ENCODE measurements at regions not wholly inside any gene's neighbourhood (a gene's known extent, or its start where the extent isn't known, plus 50 kb on each side); places are given as distances from the start of the nearest gene placed in this dataset.
A peak's percentile ranks its signal among the peaks of the same experiment; 100 is the strongest.
"Not testable (repeated sequence)": the region's sequence is repeated elsewhere in the genome, so short reads cannot be mapped to it uniquely, and the experiment has no call there.

DNA sequence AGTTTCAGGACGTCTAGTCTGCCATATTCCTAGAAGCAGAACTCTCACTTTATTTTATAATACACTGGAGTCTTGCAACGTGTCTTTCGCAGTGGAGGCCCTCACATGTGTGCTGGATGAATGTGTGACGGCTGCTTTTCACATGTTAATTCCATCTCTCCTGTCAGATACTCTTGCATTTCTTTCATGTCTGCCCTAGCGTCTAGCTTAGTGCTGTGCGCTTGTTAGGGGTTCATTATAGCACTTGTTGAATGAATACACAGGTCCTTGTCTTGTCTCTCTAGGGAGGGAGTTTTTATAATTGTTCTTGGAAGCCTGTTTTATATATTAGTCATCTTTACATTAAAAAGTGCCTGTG lies 94.4 kb downstream of the MAP3K8 start:
- CTCF ChIA-PET, result interaction anchor here (0.7 to 6.4 kb wide), 4 partner anchors 63 to 606 kb away, joined by 3 to 73 read pairs (median 8); no protein-coding TSS in a partner anchor
- no peak overlapping the region for H3K4me3 Mint-ChIP-seq
- peak; percentile 22 for DNase-seq
- intact Hi-C loops (cut with micrococcal nuclease), result loop anchor here (2.0 to 10.0 kb wide), 3 partner anchors 172 to 816 kb away; partner anchors contain the start of gene MTPAP
- H3K36me3 Mint-ChIP-seq (ENCODE audit: low read depth), result no peaks in the 10 kb centered on the region
- peak overlapping the region; percentile 61 for H3K27ac Mint-ChIP-seq
- H3K4me1 Mint-ChIP-seq (ENCODE audit: low read depth), result peaks cover 52% of the 10 kb centered on the region
- H3K9me3 Mint-ChIP-seq, result no peaks in the 10 kb centered on the region
- H3K27me3 Mint-ChIP-seq (ENCODE audit: low read depth), result no peaks in the 10 kb centered on the region

- Mint-ChIP-seq H3K4me1 (ENCODE audit: low read depth) (peaks cover 52% of the 10 kb centered on the region), H3K9me3 (no peaks in the 10 kb centered on the region), H3K27ac (peak overlapping the region; percentile 61), H3K27me3 (ENCODE audit: low read depth) (no peaks in the 10 kb centered on the region), H3K4me3 (no peak overlapping the region), H3K36me3 (ENCODE audit: low read depth) (no peaks in the 10 kb centered on the region)
- intact Hi-C loops (cut with micrococcal nuclease), result loop anchor here (2.0 to 10.0 kb wide), 3 partner anchors 173 to 817 kb away; partner anchors contain the start of gene MTPAP
- DNase-seq, result peak; percentile 51
- CTCF ChIA-PET, result interaction anchor here (0.7 to 6.4 kb wide), 3 partner anchors 114 to 607 kb away, joined by 3 to 73 read pairs (median 4); no protein-coding TSS in a partner anchor
Measured at GRCh38 chr10:30527623-30528428, 93.8 kb downstream of the MAP3K8 start.

DNA sequence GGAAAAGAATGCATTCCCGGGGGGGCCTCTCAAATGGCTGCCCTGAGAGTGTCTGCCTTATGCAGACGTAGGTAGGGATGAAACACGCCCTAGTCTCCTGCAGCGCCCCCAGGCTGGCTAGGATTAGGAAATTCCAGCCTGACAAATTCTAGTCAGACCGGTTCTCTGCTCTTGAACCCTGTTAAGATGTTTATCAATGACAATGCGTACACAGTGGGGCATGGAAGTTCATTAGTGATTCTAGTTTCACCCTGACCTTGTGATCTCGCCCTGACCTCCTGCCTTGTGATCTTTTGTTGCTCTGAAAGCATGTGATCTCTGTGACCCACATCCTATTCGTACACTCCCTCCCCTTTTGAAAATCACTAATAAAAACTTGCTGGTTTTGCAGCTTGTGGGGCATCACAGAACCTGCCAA lies 88.7 kb downstream of the MAP3K8 start:
- not testable (repeated sequence) for DNase-seq; H3K36me3 Mint-ChIP-seq (ENCODE audit: low read depth); H3K4me3 Mint-ChIP-seq; H3K27ac Mint-ChIP-seq; H3K27me3 Mint-ChIP-seq (ENCODE audit: low read depth); H3K9me3 Mint-ChIP-seq
- intact Hi-C loops (cut with micrococcal nuclease), result loop anchor here (10.0 kb wide), 1 partner anchor 822 kb away; no protein-coding TSS in a partner anchor
- H3K4me1 Mint-ChIP-seq (ENCODE audit: low read depth), result peaks cover 21% of the 10 kb centered on the region
- CTCF ChIA-PET, result interaction anchor here (0.6 to 0.7 kb wide), 3 partner anchors 11 to 68 kb away, joined by 3 to 4 read pairs (median 3); no protein-coding TSS in a partner anchor

DNA sequence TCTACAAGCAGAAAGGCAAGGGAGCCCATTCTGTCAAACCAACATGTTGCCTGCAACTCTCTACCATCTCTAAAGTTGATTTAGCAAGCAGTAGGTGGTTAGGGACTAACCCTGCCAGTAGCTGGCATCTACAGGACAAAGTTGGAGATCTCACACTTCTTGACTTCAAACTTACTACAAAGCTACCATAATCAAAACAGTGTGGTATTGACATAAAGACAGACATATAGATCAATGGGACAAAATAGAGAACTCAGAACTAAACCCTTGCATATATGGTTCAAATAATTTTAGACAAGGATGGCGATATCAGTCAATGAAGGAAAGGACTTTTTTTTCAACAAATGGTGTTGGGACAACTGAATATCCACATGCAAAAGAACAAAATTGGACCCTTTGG lies 84.9 kb downstream of the MAP3K8 start:
- CTCF ChIA-PET, result interaction anchor here (1.1 kb wide), 1 partner anchor 126 kb away, joined by 3 read pairs; no protein-coding TSS in a partner anchor
- Mint-ChIP-seq H3K4me1 (ENCODE audit: low read depth) (no peaks in the 10 kb centered on the region), H3K27me3 (ENCODE audit: low read depth) (no peaks in the 10 kb centered on the region), H3K9me3 (peaks cover 3% of the 10 kb centered on the region), H3K36me3 (ENCODE audit: low read depth) (no peaks in the 10 kb centered on the region), H3K4me3 (no peak overlapping the region), H3K27ac (no peak overlapping the region)
- DNase-seq, result no peak
- intact Hi-C loops (cut with micrococcal nuclease), result no loop called here
